ENCODE measurements at regions not wholly inside any gene's neighbourhood (a gene's known extent, or its start where the extent isn't known, plus 50 kb on each side); places are given as distances from the start of the nearest gene placed in this dataset.

DNA sequence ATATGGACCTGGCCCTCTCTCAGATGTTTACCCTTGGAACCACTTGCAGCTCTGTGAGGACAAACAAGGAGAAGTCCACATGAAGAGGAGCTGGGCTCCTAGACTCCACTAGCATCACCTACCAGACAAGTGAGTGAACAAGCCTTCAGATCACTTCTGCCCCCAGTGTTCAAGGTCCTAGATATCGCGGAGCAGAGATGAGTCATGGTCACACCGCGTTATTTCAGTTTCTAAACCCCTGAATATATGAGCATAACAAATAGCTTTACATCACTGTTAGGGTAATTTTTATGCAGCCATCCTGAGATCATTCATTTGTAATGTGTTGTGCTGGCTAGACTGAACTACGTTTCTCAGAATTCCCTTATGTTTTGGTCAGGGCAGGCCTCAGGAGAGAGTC is 77.0 kb upstream of the DAP start:
- Histone ChIP-seq H3K9me3 (no peaks in the 10 kb centered on the region), H3K4me3 (ENCODE audit: low read depth in 1 of 2, low read length in 1 of 2) (no peak overlapping the region), H3K27me3 (no peaks in the 10 kb centered on the region), H3K36me3 (no peaks in the 10 kb centered on the region), H3K4me1 (ENCODE audit: control insufficient read depth in 1 of 2, insufficient read depth in 1 of 2, low read depth in 1 of 2, low read length in 1 of 2) (no peaks in the 10 kb centered on the region), H3K27ac (no peak overlapping the region)
- no peak for TF ChIP-seq CTCF (IDR thresholded peaks at IDR 0.05)

DNA sequence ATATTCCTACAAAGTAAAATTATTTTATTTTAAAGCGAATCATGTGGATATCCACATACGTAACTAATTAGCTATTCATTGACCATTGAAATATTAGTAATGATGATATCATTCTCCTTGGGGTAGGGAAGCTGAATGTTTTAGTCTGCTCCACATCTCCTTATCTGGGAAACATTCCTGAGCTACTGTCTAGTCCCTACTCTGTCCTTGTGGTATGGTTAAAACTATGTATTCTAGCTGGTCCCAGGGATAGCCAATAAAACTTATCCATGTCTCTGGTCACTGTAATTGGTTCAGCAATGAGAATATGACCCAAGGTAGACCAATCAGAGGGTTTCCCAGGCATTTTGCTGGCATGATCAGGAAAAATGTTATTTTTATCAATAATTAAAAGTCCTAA is 76.0 kb upstream of the DAP start:
- no peak overlapping the region for H3K4me3 ChIP-seq (ENCODE audit: low read depth in 1 of 2, low read length in 1 of 2)
- H3K27ac ChIP-seq = no peak overlapping the region
- no peaks in the 10 kb centered on the region for H3K4me1 ChIP-seq (ENCODE audit: control insufficient read depth in 1 of 2, insufficient read depth in 1 of 2, low read depth in 1 of 2, low read length in 1 of 2)
- no peaks in the 10 kb centered on the region for H3K36me3 ChIP-seq
- no peaks in the 10 kb centered on the region for H3K27me3 ChIP-seq
- no peak for TF ChIP-seq CTCF (IDR thresholded peaks at IDR 0.05)
- no peaks in the 10 kb centered on the region for H3K9me3 ChIP-seq

GRCh38 chr5:10834695-10835094 is 73.7 kb upstream of the DAP start:
- H3K27me3 ChIP-seq = no peaks in the 10 kb centered on the region
- no peak overlapping the region for H3K27ac ChIP-seq
- no peaks in the 10 kb centered on the region for H3K4me1 ChIP-seq (ENCODE audit: control insufficient read depth in 1 of 2, insufficient read depth in 1 of 2, low read depth in 1 of 2, low read length in 1 of 2)
- no peak overlapping the region for H3K4me3 ChIP-seq (ENCODE audit: low read depth in 1 of 2, low read length in 1 of 2)
- no peaks in the 10 kb centered on the region for H3K9me3 ChIP-seq
- no peak for TF ChIP-seq CTCF (IDR thresholded peaks at IDR 0.05)
- H3K36me3 ChIP-seq = no peaks in the 10 kb centered on the region

- H3K9me3 ChIP-seq = no peaks in the 10 kb centered on the region
- TF ChIP-seq CTCF (IDR thresholded peaks at IDR 0.05) = no peak
- H3K36me3 ChIP-seq = no peaks in the 10 kb centered on the region
- H3K27me3 ChIP-seq = no peaks in the 10 kb centered on the region
- H3K4me3 ChIP-seq (ENCODE audit: low read depth in 1 of 2, low read length in 1 of 2) = no peak overlapping the region
- H3K27ac ChIP-seq = no peak overlapping the region
- H3K4me1 ChIP-seq (ENCODE audit: control insufficient read depth in 1 of 2, insufficient read depth in 1 of 2, low read depth in 1 of 2, low read length in 1 of 2) = no peaks in the 10 kb centered on the region
These were observed 72.0 kb upstream of the DAP start for GRCh38 chr5:10832987-10833386.

DNA sequence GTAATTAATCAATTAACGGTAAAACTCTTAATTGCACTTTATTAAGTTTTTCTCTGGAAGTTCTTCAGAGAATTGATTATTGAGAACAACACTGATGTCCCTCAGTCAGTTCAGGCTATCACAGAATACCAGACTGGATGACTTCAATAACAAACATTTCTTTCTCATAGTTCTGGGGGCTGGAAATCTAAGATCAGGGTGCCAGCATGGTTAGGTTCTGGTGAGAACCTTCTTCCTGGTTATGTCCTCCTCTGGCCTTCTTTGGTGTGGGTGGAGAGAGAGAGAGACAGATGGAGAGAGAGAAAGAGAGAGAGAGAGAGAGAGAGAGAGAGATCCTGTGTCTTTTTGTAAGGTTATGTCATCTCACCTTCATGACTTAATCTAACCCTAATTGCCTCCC is 71.4 kb upstream of the DAP start:
- Histone ChIP-seq H3K27me3 (no peaks in the 10 kb centered on the region), H3K4me3 (ENCODE audit: low read depth in 1 of 2, low read length in 1 of 2) (no peak overlapping the region), H3K9me3 (no peaks in the 10 kb centered on the region), H3K4me1 (ENCODE audit: control insufficient read depth in 1 of 2, insufficient read depth in 1 of 2, low read depth in 1 of 2, low read length in 1 of 2) (no peaks in the 10 kb centered on the region), H3K36me3 (no peaks in the 10 kb centered on the region), H3K27ac (no peak overlapping the region)
- no peak for TF ChIP-seq CTCF (IDR thresholded peaks at IDR 0.05)

- Histone ChIP-seq H3K27me3 (no peaks in the 10 kb centered on the region), H3K36me3 (no peaks in the 10 kb centered on the region), H3K4me1 (ENCODE audit: control insufficient read depth in 1 of 2, insufficient read depth in 1 of 2, low read depth in 1 of 2, low read length in 1 of 2) (no peaks in the 10 kb centered on the region), H3K27ac (no peak overlapping the region), H3K9me3 (no peaks in the 10 kb centered on the region), H3K4me3 (ENCODE audit: low read depth in 1 of 2, low read length in 1 of 2) (no peak overlapping the region)
- TF ChIP-seq CTCF (IDR thresholded peaks at IDR 0.05) = no peak
These were observed 70.4 kb upstream of the DAP start for GRCh38 chr5:10831419-10831818.
